Activated CD4-positive, alpha-beta memory T cell treated with anti-CD3 and anti-CD28 coated beads for 36 hours (primary cell): ENCODE measurements at regions not wholly inside any gene's neighbourhood (a gene's known extent, or its start where the extent isn't known, plus 50 kb on each side); places are given as distances from the start of the nearest gene placed in this dataset.

Experiments
- CTCF ChIA-PET: fragments of 350-600 bp; sonication (Branson Sonifier 250); formaldehyde crosslinking; loops from one replicate; lab custom pipeline; 2021; ENCODE audit warnings: antibody characterized with exemption, inconsistent platforms; lab: Charles Lee
- POLR2A ChIA-PET: fragments of 350-600 bp; sonication (Branson Sonifier 250); formaldehyde crosslinking; loops from one replicate; lab custom pipeline; 2021; ENCODE audit warnings: antibody characterized with exemption; lab: Charles Lee
- DNase-seq: peaks from one replicate; pipeline ENCODE4 v3.0.0-alpha.2; 2020
- H3K27ac Mint-ChIP-seq: one replicate; pipeline ENCODE4 v1.8.0; 2021; ENCODE audit warnings: mixed read lengths
- H3K27me3 Mint-ChIP-seq: one replicate; pipeline ENCODE4 v1.8.0; 2021; ENCODE audit warnings: mixed read lengths
- H3K36me3 Mint-ChIP-seq: one replicate; pipeline ENCODE4 v1.8.0; 2021; ENCODE audit warnings: mixed read lengths
- H3K4me1 Mint-ChIP-seq: one replicate; pipeline ENCODE4 v1.8.0; 2021; ENCODE audit warnings: low read depth, mixed read lengths
- H3K4me3 Mint-ChIP-seq: one replicate; pipeline ENCODE4 v1.8.0; 2021; ENCODE audit warnings: mild to moderate bottlenecking, mixed read lengths
- H3K9me3 Mint-ChIP-seq: one replicate; pipeline ENCODE4 v1.8.0; 2021; ENCODE audit warnings: mixed read lengths
- intact Hi-C: fragments of 100-400 bp; cut with micrococcal nuclease; formaldehyde crosslinking; loops from one replicate; pipeline ENCODE4 v1.15.1; 2023

GRCh38 chr11:95465887-95466286, 234.9 kb upstream of the SESN3 start:
- H3K9me3 Mint-ChIP-seq: peaks cover under 1% of the 10 kb centered on the region
- intact Hi-C loops: no loop called here
- CTCF ChIA-PET: no interaction called here
- POLR2A ChIA-PET: no interaction called here
- H3K4me1 Mint-ChIP-seq: no peaks in the 10 kb centered on the region
- no peak for DNase-seq
- H3K27me3 Mint-ChIP-seq: no peaks in the 10 kb centered on the region
- no peaks in the 10 kb centered on the region for H3K36me3 Mint-ChIP-seq
- H3K4me3 Mint-ChIP-seq: no peak overlapping the region
- no peak overlapping the region for H3K27ac Mint-ChIP-seq

GRCh38 chr11:95461858-95462257, 230.9 kb upstream of the SESN3 start:
- Mint-ChIP-seq H3K4me3 (no peak overlapping the region), H3K27me3 (no peaks in the 10 kb centered on the region), H3K36me3 (no peaks in the 10 kb centered on the region), H3K27ac (no peak overlapping the region), H3K9me3 (peaks cover 2% of the 10 kb centered on the region), H3K4me1 (no peaks in the 10 kb centered on the region)
- no peak for DNase-seq
- ChIA-PET CTCF (interaction anchor here (0.7 kb wide), 1 partner anchor 75 kb away, joined by 3 read pairs; no protein-coding TSS in a partner anchor), POLR2A (no interaction called here)
- intact Hi-C loops: no loop called here

DNA sequence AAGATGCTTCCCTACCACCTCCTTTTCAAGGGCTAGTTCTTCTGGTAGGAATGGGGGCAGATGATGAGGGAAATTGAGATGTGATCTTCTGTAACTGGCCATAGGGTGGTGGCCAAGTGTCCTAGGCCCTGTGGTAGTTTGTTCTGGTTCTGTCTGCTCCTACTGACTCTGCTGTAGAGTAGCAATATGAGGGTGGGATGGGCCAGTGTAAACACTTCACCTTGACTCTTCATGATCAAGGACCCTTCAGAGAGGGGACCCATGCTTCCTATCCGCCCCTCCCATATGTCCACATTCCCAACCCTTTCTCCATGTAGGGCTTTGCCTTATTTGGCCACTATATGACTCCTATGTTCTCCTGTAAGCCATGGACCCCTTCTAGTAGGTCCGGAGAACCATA, 230.3 kb upstream of the SESN3 start:
- intact Hi-C loops: no loop called here
- POLR2A ChIA-PET: no interaction called here
- H3K27ac Mint-ChIP-seq: no peak overlapping the region

GRCh38 chr11:95459291-95460042, 228.5 kb upstream of the SESN3 start:
- Mint-ChIP-seq H3K36me3 (no peaks in the 10 kb centered on the region), H3K9me3 (peaks cover 2% of the 10 kb centered on the region), H3K4me1 (no peaks in the 10 kb centered on the region), H3K4me3 (no peak overlapping the region), H3K27ac (no peak overlapping the region), H3K27me3 (no peaks in the 10 kb centered on the region)
- POLR2A ChIA-PET: no interaction called here
- intact Hi-C loops: no loop called here
- no peak for DNase-seq
- CTCF ChIA-PET: interaction anchor here (0.6 kb wide), 2 partner anchors 120 to 293 kb away, joined by 3 read pairs; no protein-coding TSS in a partner anchor

More for the DNA sequence above, 230.3 kb upstream of the SESN3 start:
- Mint-ChIP-seq H3K9me3 (peaks cover 2% of the 10 kb centered on the region), H3K36me3 (no peaks in the 10 kb centered on the region), H3K4me3 (no peak overlapping the region), H3K27me3 (no peaks in the 10 kb centered on the region), H3K4me1 (no peaks in the 10 kb centered on the region)
- CTCF ChIA-PET: no interaction called here
- DNase-seq: no peak

DNA sequence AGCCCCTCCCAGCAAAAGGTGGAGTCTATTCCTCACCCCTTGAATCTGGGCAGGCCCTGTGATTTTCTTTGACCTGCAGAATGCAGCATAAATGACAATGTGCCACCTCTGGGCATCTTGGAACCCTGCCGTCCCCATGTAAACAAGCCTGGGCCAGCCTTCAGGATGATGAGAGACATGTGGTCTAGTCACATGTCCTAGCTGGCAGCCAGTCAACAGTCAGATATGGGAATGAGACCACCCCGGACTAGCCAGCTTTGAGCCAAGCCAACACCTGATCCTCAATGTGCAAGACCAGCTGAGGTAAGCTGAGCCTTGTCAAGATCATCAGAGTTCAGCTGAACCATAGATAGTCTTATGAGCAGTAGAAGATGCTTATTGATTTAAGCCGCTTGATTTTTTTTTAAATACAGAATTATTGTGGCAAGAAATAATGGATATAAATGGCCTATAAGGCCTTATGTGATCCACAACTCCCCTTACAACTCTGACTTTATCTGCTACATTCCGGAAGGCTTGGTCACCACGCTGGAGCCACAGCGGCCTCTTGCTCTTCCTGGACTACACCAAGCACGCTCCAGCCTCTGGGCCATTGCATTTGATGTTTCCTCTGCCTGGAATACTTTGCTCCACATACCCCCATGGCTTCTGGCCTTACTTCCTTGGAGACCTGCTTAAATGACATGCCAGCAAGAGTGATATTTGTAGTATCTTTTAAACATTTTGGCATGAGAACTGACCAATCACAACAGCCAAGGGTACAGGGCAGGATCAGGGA, 225.9 kb upstream of the SESN3 start:
- Mint-ChIP-seq H3K9me3 (peaks cover 2% of the 10 kb centered on the region), H3K4me1 (no peaks in the 10 kb centered on the region), H3K27ac (no peak overlapping the region), H3K4me3 (no peak overlapping the region), H3K27me3 (no peaks in the 10 kb centered on the region), H3K36me3 (no peaks in the 10 kb centered on the region)
- CTCF ChIA-PET: no interaction called here
- POLR2A ChIA-PET: no interaction called here
- no peak for DNase-seq
- intact Hi-C loops: no loop called here

- DNase-seq: no peak
- intact Hi-C loops: no loop called here
- ChIA-PET POLR2A (no interaction called here), CTCF (interaction anchor here (1.4 kb wide), 1 partner anchor 13 kb away, joined by 3 read pairs; no protein-coding TSS in a partner anchor)
- Mint-ChIP-seq H3K27ac (no peak overlapping the region), H3K27me3 (no peaks in the 10 kb centered on the region), H3K4me1 (no peaks in the 10 kb centered on the region), H3K9me3 (no peaks in the 10 kb centered on the region), H3K36me3 (no peaks in the 10 kb centered on the region), H3K4me3 (no peak overlapping the region)
Measured at GRCh38 chr11:95455228-95455970, 224.4 kb upstream of the SESN3 start.

GRCh38 chr11:95453616-95454171, 222.7 kb upstream of the SESN3 start:
- H3K4me3 Mint-ChIP-seq: no peak overlapping the region
- H3K36me3 Mint-ChIP-seq: no peaks in the 10 kb centered on the region
- H3K9me3 Mint-ChIP-seq: no peaks in the 10 kb centered on the region
- intact Hi-C loops: no loop called here
- no peaks in the 10 kb centered on the region for H3K27me3 Mint-ChIP-seq
- DNase-seq: no peak
- CTCF ChIA-PET: interaction anchor here (1.4 kb wide), 1 partner anchor 11 kb away, joined by 3 read pairs; no protein-coding TSS in a partner anchor
- no peaks in the 10 kb centered on the region for H3K4me1 Mint-ChIP-seq
- POLR2A ChIA-PET: no interaction called here
- H3K27ac Mint-ChIP-seq: no peak overlapping the region

DNA sequence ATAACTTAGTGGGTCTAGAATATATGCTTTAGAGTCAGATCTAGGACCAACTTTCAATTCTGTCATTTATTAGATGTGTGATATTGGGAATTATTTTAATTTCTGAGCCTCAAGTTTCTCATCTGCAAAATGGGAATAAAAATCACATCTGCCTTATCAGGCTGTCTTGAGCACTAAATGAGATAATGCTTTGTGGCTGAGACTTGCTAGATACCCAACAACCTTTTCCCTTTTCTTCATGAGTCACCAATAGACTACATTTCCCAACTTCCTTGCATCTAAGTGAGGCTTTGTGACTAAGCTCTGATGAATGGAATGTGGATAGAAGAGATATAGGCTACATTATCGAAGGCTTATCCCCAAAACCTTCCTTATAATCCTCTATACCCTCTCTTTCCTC, 220.7 kb upstream of the SESN3 start:
- no peaks in the 10 kb centered on the region for H3K36me3 Mint-ChIP-seq
- H3K27ac Mint-ChIP-seq: no peak overlapping the region
- H3K27me3 Mint-ChIP-seq: no peaks in the 10 kb centered on the region
- no peak overlapping the region for H3K4me3 Mint-ChIP-seq
- H3K9me3 Mint-ChIP-seq: no peaks in the 10 kb centered on the region
- no peaks in the 10 kb centered on the region for H3K4me1 Mint-ChIP-seq
- no peak for DNase-seq
- CTCF ChIA-PET: interaction anchor here (0.8 kb wide), 1 partner anchor 253 kb away, joined by 3 read pairs; no protein-coding TSS in a partner anchor
- POLR2A ChIA-PET: no interaction called here
- intact Hi-C loops: no loop called here

DNA sequence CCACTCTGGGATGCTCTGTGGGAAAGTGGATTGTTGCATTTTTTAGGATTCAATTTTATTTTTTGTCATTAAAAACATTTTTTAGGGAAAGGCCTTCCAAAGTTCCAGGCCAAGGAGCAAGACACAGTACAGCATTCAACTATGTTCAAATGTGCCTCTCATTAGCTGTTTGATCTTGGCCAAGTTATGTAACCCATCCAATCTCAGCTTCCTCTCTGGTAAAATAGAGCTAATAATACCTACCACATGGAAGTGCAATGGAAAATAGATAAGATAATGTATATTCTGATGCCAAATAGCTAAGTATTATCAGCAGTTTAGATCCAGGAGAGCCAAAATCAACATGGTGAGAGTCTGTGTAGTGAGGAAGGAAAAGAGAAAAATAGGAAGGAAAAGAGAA, 220.3 kb upstream of the SESN3 start:
- no peak overlapping the region for H3K27ac Mint-ChIP-seq
- CTCF ChIA-PET: no interaction called here
- H3K27me3 Mint-ChIP-seq: no peaks in the 10 kb centered on the region
- no peaks in the 10 kb centered on the region for H3K4me1 Mint-ChIP-seq
- POLR2A ChIA-PET: no interaction called here
- DNase-seq: no peak
- intact Hi-C loops: no loop called here
- no peaks in the 10 kb centered on the region for H3K9me3 Mint-ChIP-seq
- H3K36me3 Mint-ChIP-seq: no peaks in the 10 kb centered on the region
- H3K4me3 Mint-ChIP-seq: no peak overlapping the region

GRCh38 chr11:95450547-95451123, 219.6 kb upstream of the SESN3 start:
- no peak for DNase-seq
- CTCF ChIA-PET: no interaction called here
- no peaks in the 10 kb centered on the region for H3K4me1 Mint-ChIP-seq
- intact Hi-C loops: no loop called here
- H3K9me3 Mint-ChIP-seq: no peaks in the 10 kb centered on the region
- POLR2A ChIA-PET: no interaction called here
- no peak overlapping the region for H3K4me3 Mint-ChIP-seq
- no peaks in the 10 kb centered on the region for H3K27me3 Mint-ChIP-seq
- H3K36me3 Mint-ChIP-seq: no peaks in the 10 kb centered on the region
- no peak overlapping the region for H3K27ac Mint-ChIP-seq

DNA sequence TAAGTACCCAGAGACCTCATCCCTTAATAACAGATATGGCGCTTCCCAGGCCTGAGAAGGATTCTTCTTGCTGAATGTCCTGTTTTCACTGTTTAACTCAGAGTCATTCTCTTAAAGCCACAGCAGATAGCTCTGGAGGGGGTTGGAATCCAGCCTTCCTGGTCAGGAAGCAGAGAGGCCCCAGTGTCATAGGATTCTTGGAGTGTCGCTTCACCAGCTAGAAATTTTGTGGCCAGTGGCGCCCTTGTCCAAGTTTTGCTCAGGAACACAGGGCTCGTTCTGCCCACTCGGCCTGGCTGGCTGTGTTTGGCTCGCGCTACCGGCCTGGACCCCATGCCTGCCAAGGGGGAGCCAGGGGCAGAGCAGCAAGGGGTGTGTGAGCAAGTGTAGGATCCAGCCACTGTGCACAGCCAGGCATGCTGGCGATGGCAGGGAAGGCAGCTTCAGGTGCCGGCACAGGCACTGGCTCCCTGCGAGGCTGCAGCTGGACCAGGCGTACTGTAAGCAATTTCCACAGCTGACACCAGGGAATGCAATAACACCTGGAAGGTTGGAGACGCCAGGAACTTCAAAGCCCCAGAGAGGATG, 214.8 kb upstream of the SESN3 start:
- Mint-ChIP-seq H3K4me1 (peaks cover 15% of the 10 kb centered on the region), H3K4me3 (no peak overlapping the region), H3K27me3 (no peaks in the 10 kb centered on the region), H3K27ac (no peak overlapping the region), H3K36me3 (no peaks in the 10 kb centered on the region), H3K9me3 (no peaks in the 10 kb centered on the region)
- ChIA-PET CTCF (interaction anchor here (2.5 kb wide), 1 partner anchor 260 kb away, joined by 9 read pairs; no protein-coding TSS in a partner anchor), POLR2A (no interaction called here)
- intact Hi-C loops: no loop called here
- DNase-seq: no peak
